DMS153 (cell line): ENCODE measurements at regions not wholly inside any gene's neighbourhood (a gene's known extent, or its start where the extent isn't known, plus 50 kb on each side); places are given as distances from the start of the nearest gene placed in this dataset.
"Not testable (repeated sequence)": the region's sequence is repeated elsewhere in the genome, so short reads cannot be mapped to it uniquely, and the experiment has no call there.

Experiments
- DNase-seq: peaks from one replicate; lab custom pipeline; 2025; lab: John Stamatoyannopoulos, UW

GRCh38 chr5:118284230-118284629, 704.1 kb downstream of the DTWD2 start:
- DNase-seq: not testable (repeated sequence)

DNA sequence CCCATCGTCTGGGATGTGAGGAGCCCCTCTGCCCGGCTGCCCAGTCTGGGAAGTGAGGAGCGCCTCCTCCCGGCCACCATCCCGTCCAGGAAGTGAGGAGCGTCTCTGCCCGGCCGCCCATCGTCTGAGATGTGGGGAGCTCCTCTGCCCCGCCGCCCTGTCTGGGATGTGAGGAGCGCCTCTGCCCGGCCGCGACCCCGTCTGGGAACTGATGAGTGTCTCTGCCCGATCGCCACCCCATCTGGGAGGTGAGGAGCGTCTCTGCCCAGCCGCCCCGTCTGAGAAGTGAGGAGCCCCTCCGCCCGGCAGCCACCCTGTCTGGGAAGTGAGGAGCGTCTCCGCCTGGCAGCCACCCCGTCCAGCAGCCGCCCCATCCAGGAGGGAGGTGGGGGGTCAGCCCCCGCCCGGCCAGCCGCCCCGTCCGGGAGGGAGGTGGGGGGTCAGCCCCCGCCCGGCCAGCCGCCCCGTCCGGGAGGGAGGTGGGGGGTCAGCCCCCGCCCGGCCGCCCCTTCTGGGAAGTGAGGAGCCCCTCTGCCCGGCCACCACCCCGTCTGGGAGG, 705.8 kb downstream of the DTWD2 start:
- DNase-seq: not testable (repeated sequence)

DNA sequence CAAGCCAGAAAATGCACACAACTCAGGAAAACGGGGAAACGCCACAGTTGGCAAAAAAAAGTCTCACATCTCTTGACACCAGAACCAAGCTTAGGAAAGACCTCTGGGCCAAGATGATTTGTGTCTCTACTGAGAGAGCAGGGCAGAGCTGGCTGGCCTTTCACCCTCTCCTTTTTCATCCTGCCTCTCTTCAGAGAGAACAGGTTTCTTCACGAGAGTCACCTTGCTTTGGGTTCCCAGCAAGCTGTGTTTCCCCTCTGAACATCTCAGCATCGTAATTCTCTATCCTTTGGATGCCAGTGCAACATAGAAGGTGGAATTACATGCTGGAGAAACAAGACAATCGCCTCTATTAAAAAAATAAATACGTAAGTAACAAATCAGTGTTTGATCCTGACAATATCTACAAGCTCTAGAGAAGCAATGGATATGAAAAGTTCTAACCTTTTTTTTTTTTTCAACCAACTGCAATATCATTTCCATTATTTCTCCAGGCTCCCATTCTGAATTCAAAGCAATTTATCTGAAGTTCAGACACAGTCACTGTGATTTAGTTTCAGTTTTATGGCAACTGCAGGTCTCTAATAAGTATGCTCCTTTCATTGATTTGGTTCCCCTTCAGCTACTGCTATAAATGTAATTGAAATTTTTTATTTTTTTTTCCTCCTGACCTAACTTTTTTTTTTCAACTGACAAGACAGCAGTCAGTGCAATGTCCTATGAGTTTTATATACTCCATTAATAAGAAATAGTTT, 708.6 kb downstream of the DTWD2 start:
- DNase-seq: no peak

DNA sequence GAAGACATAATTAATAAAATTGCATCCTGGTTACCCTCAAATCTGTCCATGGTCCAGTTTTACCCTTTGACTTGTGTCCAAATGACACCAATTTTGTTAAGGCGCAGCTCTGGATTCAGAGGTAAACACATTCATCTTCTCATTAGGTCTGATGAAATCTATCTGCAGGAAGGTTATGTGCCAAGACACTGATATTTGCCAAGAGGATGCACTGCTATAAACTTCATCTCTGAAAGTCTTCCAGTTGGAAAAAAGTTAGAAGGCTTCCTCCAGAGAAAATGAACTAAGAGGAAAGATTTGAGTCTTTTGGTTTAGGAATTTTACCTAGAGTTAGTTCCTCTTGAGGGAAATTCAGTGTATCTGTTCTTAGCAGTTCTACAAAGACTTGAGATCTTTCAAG, 717.8 kb downstream of the DTWD2 start:
- no peak for DNase-seq

- DNase-seq: no peak
These were observed 730.1 kb downstream of the DTWD2 start for GRCh38 chr5:118258223-118258622.

DNA sequence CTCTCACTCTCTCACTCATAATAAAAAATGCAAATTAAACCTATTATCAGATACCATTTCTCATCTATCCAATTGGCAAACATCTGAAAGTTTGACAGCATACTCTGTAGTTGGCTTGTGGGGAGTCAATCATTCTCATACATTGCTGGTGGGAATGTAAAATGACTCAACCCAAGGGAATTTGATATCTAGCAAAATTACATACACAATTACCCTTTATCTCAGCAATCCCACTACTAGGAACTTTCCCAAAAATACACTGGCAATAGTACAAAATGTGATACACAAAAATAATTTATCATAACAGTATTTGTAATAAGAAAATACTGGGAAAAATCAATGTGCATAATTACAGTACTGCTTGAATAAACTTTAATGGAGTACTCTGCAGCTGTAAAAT, 731.3 kb downstream of the DTWD2 start:
- DNase-seq: no peak

- no peak for DNase-seq
These were observed 734.9 kb downstream of the DTWD2 start for GRCh38 chr5:118253225-118254061.

DNA sequence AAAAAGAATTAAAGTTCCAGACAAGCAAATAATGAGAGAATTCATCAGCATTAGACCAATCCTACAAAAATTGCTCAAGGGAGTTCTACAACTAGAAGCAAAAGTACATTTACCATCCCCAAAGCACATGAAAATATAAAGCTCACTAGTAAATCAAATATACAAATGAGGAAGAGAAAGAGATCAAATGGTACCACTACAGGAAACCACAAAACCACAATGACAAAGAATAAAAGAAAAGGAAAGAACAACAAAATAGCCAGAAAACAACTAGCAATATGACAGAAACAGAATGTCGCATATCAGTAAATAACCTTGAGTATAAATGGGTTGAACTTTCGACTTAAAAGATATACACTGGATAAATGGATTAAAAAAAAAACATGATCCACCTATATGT, 739.0 kb downstream of the DTWD2 start:
- no peak for DNase-seq

- DNase-seq: no peak
These were observed 740.9 kb downstream of the DTWD2 start for GRCh38 chr5:118247458-118247857.

- DNase-seq: no peak
These were observed 744.7 kb downstream of the DTWD2 start for GRCh38 chr5:118243613-118244012.

DNA sequence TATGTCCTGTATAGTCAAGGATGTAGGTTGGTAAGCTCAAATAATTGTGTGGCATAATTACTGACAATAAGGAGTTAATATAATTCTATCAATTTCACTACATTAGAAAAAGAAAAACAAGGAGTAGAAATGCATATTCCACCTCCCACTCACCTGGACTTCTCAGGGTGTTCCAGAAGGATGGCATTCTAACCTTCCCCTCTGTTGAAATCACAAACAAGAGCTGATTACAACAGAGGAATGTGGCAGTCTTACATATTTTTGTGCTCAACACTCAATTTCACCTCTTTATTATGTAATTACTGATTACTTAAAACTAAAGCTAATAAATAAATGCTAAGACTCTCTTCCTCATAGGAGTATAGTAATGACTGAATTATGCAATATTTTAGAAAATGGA, 745.3 kb downstream of the DTWD2 start:
- no peak for DNase-seq

- no peak for DNase-seq
These were observed 752.1 kb downstream of the DTWD2 start for GRCh38 chr5:118236108-118236849.

DNA sequence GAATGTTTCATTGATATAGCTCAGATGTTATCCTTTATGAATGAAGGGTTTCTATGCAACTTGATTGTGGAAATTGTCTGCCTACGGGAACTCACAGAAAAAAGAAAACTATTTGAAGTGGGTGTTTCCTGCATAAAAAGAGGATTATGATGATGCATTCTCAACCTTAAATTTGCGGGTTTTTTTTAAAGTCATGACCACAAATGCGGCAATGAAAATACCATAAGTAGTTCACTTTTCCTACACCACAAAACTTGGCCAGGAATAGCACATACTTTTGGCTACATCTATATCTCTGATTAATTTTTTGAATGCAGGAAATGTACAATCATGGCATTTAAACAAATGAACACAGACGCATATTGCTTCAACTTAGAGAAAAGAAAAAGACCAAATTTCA, 754.7 kb downstream of the DTWD2 start:
- DNase-seq: no peak

- DNase-seq: no peak
These were observed 759.9 kb downstream of the DTWD2 start for GRCh38 chr5:118228489-118228888.

DNA sequence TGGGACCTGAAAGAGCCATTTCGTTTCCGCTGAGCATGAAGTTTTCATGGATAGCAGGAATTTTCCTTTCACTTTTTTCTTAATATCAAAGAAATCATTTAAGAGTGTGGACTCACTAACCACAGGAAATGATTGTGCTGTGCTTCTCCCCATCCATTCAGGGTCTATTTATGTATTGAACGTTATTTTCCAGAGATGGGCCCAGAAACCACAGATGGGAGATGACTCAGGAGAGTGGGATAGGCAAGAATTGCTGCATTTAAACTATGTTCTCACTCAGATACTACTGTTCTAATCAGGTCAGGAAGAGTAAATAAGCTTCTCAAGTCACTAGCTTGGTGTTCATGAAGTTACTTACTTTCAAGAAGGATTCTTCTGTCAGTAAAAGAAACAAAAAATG, 763.8 kb downstream of the DTWD2 start:
- DNase-seq: no peak

DNA sequence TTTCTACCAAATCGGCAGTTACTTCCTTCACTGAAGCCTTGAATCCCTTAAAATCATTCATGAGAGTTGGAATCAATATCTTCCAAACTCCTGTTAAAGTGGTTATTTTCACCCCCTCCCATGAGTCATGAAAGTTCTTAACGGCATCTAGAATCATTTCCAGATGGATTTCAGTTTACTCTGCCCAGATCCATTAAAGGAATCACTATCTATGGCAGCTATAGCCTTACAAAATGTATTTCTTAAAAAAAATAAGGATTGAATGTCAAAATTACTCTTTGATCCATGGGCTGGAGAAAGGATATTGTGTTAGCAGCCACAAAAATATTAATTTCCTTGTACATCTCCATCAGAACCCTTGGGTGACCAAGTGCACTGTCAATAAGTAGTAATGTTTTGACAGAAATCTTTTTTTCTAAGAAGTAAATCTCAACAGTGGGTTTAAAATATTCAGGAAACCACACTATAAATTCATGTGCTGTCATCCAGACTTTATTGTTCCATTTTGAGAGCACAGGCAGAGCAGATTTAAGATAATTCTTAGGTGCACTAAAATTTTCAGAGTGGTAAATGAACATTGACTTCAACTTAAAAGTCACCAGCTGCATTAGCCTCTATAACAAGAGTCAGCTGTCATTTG, 767.7 kb downstream of the DTWD2 start:
- DNase-seq: no peak

DNA sequence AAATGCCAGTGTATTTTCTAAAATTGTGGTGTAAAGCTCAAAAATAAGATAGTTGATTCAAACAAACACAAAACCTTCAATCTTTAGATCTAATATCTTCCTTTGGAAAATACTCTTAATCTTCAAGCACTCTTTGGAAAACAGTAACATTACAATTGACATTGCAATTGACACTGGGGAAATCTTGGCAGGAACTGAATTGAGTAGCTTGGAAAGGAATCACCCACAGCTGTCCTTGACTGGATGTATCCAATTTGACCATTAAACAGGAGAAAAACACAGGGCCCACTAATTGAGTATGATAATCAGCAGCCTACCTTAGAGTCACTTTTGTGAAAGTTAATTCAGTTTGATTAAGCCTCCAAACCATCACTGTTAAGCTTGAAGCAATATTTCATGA, 776.7 kb downstream of the DTWD2 start:
- no peak for DNase-seq

DNA sequence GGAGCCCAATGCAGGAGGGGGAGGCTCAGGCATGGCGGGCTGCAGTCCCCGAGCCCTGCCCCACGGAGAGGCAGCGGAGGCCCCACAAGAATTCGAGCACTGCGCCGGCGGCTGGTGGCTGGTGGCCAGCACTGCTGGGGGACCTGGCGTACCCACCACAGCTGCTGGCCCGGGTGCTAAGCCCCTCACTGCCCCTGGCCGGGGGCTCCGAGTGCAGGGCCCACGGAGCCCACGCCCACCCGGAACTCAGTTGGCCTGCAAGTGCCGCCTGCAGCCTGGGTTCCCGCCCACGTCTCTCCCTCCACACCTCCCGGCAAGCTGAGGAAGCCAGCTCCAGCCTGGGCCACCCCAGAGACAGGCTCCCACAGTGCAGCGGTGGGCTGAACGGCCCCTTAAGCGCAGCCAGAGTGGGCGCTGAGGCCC, 780.3 kb downstream of the DTWD2 start:
- no peak for DNase-seq

DNA sequence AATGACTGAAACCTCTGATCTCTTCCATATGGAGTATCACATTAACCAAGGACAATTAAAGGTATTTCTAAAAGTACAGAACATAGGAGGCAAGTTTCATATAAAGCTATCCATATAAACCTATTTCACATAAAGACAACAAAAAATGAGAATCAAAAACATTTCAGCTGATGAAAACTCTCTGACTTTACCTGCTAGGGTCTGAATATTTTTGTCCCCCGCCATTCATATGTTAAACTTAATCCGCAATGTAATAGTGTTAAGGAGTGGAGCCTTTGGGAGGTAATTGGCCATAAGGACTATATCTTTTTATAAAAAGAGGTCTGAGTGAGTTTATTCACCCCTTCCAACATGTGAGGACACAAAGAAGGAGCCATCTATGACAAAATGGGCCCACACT, 788.5 kb downstream of the DTWD2 start:
- DNase-seq: no peak

- DNase-seq: no peak
These were observed 792.1 kb downstream of the DTWD2 start for GRCh38 chr5:118196229-118196628.

DNA sequence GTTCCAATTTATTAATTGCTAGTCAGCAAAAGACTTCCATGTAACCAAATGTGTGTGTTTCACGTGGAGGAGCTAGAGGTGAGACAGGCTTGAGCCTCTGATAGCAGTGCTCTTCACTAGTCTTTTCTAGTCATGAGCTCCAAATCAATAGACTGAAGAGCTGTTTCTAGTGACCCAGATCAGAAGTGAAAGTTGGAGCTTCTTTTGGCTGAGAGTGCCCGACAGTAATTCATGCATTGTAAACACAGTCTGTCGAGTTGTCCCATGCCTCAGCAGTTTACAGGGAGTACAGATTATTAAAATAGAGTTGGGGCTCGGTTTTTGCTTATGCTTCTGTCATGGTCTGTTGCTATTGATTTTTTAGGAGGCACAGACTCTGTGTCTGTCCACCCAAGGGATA, 793.1 kb downstream of the DTWD2 start:
- DNase-seq: no peak
